HEK293T (cell line): ENCODE measurements at regions not wholly inside any gene's neighbourhood (a gene's known extent, or its start where the extent isn't known, plus 50 kb on each side); places are given as distances from the start of the nearest gene placed in this dataset.

Experiments used
- ARNT ChIP-seq: fragments of 450-650 bp; IDR thresholded peaks from 2 replicates; pipeline ENCODE4 v1.6.1; 2017; ENCODE audit warnings: mild to moderate bottlenecking
- CTBP1 ChIP-seq: fragments of 450-650 bp; IDR thresholded peaks from 2 replicates; pipeline ENCODE4 v1.6.1; 2016; ENCODE audit warnings: borderline replicate concordance
- ELF4 ChIP-seq: fragments of 450-650 bp; IDR thresholded peaks from 2 replicates; pipeline ENCODE4 v1.6.1; 2017; ENCODE audit warnings: antibody characterized with exemption
- FOXK2 ChIP-seq: fragments of 450-650 bp; IDR thresholded peaks from 2 replicates; pipeline ENCODE4 v1.6.1; 2016; ENCODE audit warnings: mild to moderate bottlenecking
- FOXM1 ChIP-seq: fragments of 450-650 bp; IDR thresholded peaks from 2 replicates; pipeline ENCODE4 v1.6.1; 2017; ENCODE audit warnings: mild to moderate bottlenecking, borderline replicate concordance
- HDGF ChIP-seq: fragments of 450-650 bp; IDR thresholded peaks from 2 replicates; pipeline ENCODE4 v1.6.1; 2017; ENCODE audit warnings: antibody characterized with exemption, borderline replicate concordance
- SP1 ChIP-seq: fragments of 450-650 bp; IDR thresholded peaks from 2 replicates; pipeline ENCODE4 v1.6.1; 2017
- TARDBP ChIP-seq: fragments of 450-650 bp; IDR thresholded peaks from 2 replicates; pipeline ENCODE4 v1.6.1; 2016
- ZNF384 ChIP-seq: fragments of 450-650 bp; IDR thresholded peaks from 2 replicates; pipeline ENCODE4 v1.6.1; 2016

- no peak for TF ChIP-seq TARDBP
- no peak for TF ChIP-seq CTBP1
- TF ChIP-seq SP1, result no peak
- TF ChIP-seq FOXK2, result no peak
- no peak for TF ChIP-seq FOXM1
- TF ChIP-seq HDGF, result no peak
- TF ChIP-seq ELF4, result no peak
- TF ChIP-seq ARNT, result no peak
- no peak for TF ChIP-seq ZNF384
These were observed 79.1 kb upstream of the FAM120A start for GRCh38 chr9:93372391-93372790.
